ENCODE measurements at regions not wholly inside any gene's neighbourhood (a gene's known extent, or its start where the extent isn't known, plus 50 kb on each side); places are given as distances from the start of the nearest gene placed in this dataset.

GRCh38 chr12:17763366-17763765, 326.6 kb downstream of the RERGL start (continued):
- no peak for TF ChIP-seq CTCF (IDR thresholded peaks at IDR 0.05)
- TF ChIP-seq CHD2 (IDR thresholded peaks at IDR 0.05; ENCODE audit: low read length, partially characterized antibody) = no peak
- no peak for TF ChIP-seq USF2 (IDR thresholded peaks at IDR 0.05; ENCODE audit: borderline replicate concordance, low read depth, low read length)
- no peak for TF ChIP-seq FOSL2 (IDR thresholded peaks at IDR 0.05; ENCODE audit: borderline replicate concordance, low read depth)
- TF ChIP-seq SIN3A (IDR thresholded peaks at IDR 0.05; ENCODE audit: borderline replicate concordance, low read depth, low read length) = no peak
- TF ChIP-seq IRF3 (IDR thresholded peaks at IDR 0.05; ENCODE audit: low read depth, low read length) = no peak
- TF ChIP-seq FOXM1 (IDR thresholded peaks at IDR 0.05; ENCODE audit: low read depth) = no peak
- no peak for TF ChIP-seq RCOR1 (IDR thresholded peaks at IDR 0.05; ENCODE audit: low read length)
- TF ChIP-seq MEF2A (IDR thresholded peaks at IDR 0.05; ENCODE audit: borderline replicate concordance, low read depth) = no peak
- no peak for TF ChIP-seq RXRA (IDR thresholded peaks at IDR 0.05; ENCODE audit: borderline replicate concordance, low read depth)

- POLR2A ChIA-PET = no interaction called here
- 7% methylated on average over 8 of the region's 8 CpGs for WGBS (ENCODE audit: low lambda C conversion rate)
- no peaks in the 10 kb centered on the region for H3K27me3 ChIP-seq (ENCODE audit: insufficient read depth)
- no peak for TF ChIP-seq YY1 (IDR thresholded peaks at IDR 0.05; ENCODE audit: low read depth)
- no peak for TF ChIP-seq FOXM1 (IDR thresholded peaks at IDR 0.05; ENCODE audit: low read depth)
- TF ChIP-seq USF1 (IDR thresholded peaks at IDR 0.05; ENCODE audit: borderline replicate concordance, low read depth) = no peak
- no peak for TF ChIP-seq POLR2AphosphoS5 (IDR thresholded peaks at IDR 0.05; ENCODE audit: low read depth, low read length)
- no peak for TF ChIP-seq RFX5 (IDR thresholded peaks at IDR 0.05; ENCODE audit: low read length)
- no peak for TF ChIP-seq MEF2A (IDR thresholded peaks at IDR 0.05; ENCODE audit: borderline replicate concordance, low read depth)
- no peak for TF ChIP-seq ZBTB33 (IDR thresholded peaks at IDR 0.05; ENCODE audit: borderline replicate concordance, low read depth)
- no peak for TF ChIP-seq RAD21 (IDR thresholded peaks at IDR 0.05; ENCODE audit: low read length)
- no peak for TF ChIP-seq IRF3 (IDR thresholded peaks at IDR 0.05; ENCODE audit: low read depth, low read length)
- no peak for TF ChIP-seq TCF12 (IDR thresholded peaks at IDR 0.05)
- TF ChIP-seq USF2 (IDR thresholded peaks at IDR 0.05; ENCODE audit: borderline replicate concordance, low read depth, low read length) = no peak
- TF ChIP-seq TAF1 (IDR thresholded peaks at IDR 0.05; ENCODE audit: borderline replicate concordance, low read depth, low read length) = no peak
- no peak for TF ChIP-seq CHD2 (IDR thresholded peaks at IDR 0.05; ENCODE audit: low read length, partially characterized antibody)
- no peak for TF ChIP-seq MXI1 (IDR thresholded peaks at IDR 0.05; ENCODE audit: low read depth, low read length)
- no peak for TF ChIP-seq TEAD4 (IDR thresholded peaks at IDR 0.05; ENCODE audit: borderline replicate concordance, insufficient read depth)
- TF ChIP-seq FOXJ3 (CRISPR knock-in tag; IDR thresholded peaks at IDR 0.05) = no peak
- TF ChIP-seq PBX3 (IDR thresholded peaks at IDR 0.05) = no peak
Observed at GRCh38 chr12:17759982-17760381, 330.0 kb downstream of the RERGL start.

More at GRCh38 chr12:17759982-17760381, 330.0 kb downstream of the RERGL start:
- Histone ChIP-seq H3K4me2 (no peak overlapping the region), H3K9ac (no peak overlapping the region), H3F3A (replicated peaks; ENCODE audit: insufficient read depth) (no peaks in the 10 kb centered on the region), H3K4me1 (ENCODE audit: control insufficient read depth in 1 of 2, insufficient read depth in 2 of 2, low read depth in 1 of 2, low read length in 1 of 2) (no peaks in the 10 kb centered on the region), H4K20me1 (ENCODE audit: insufficient read depth) (no peaks in the 10 kb centered on the region), H3K4me3 (ENCODE audit: low read depth in 2 of 2, low read length in 1 of 2) (no peak overlapping the region), H3K79me2 (ENCODE audit: insufficient read depth) (no peaks in the 10 kb centered on the region), H3K9me2 (no peaks in the 10 kb centered on the region), H2AFZ (ENCODE audit: low read depth) (no peak overlapping the region), H3K27ac (ENCODE audit: low read depth in 2 of 2, low read length in 1 of 2) (no peak overlapping the region), H3K9me3 (no peaks in the 10 kb centered on the region), H3K36me3 (replicated peaks in 1 of 2; ENCODE audit: control insufficient read depth in 1 of 2, insufficient read depth in 2 of 2, low read length in 1 of 2) (no peaks in the 10 kb centered on the region)
- CTCF ChIA-PET = no interaction called here
- DNase-seq = no peak
